ENCODE measurements at regions not wholly inside any gene's neighbourhood (a gene's known extent, or its start where the extent isn't known, plus 50 kb on each side); places are given as distances from the start of the nearest gene placed in this dataset.
A peak's percentile ranks its signal among the peaks of the same experiment; 100 is the strongest.

DNA sequence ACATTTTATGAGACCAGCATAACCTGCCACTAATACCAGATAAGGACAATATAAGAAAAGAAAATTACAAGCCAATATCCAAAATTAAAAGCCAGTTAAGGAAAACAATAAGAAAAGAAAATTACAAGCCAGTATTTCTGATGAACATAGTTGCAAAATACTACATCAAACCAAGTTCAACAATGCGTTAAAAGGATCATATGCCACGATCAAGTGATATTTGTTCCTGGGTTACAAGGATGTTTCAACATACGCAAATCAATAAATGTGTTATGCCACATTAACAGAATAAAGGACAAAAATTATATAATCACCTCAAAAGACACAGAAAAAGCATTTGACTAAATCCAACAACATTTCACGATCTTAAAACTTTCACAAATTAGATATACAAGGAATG lies 431.9 kb downstream of the ELAVL2 start:
- DNase-seq (ENCODE audit: low read depth in 4 of 4, low spot score in 3 of 4) = no peak

DNA sequence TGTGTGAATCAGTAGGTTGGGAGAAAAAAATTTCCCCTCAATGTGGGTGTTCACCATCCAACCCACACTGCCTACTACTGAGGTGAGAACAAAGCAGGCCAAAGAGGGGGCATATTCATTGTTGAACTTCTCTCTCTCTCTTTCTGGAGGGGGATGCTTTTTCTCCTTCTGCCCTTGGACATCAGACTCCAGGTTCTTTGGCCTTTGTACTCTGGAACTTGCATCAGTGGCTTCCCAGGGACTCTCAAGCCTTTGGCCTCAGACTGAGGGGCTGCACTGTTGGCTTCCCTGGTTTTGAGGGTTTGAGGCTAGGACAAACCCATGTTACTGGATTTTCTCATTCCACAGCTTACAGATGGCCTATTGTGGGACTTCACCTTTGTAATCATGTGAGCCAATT lies 417.2 kb downstream of the ELAVL2 start:
- DNase-seq (ENCODE audit: low read depth in 4 of 4, low spot score in 3 of 4) = no peak

DNA sequence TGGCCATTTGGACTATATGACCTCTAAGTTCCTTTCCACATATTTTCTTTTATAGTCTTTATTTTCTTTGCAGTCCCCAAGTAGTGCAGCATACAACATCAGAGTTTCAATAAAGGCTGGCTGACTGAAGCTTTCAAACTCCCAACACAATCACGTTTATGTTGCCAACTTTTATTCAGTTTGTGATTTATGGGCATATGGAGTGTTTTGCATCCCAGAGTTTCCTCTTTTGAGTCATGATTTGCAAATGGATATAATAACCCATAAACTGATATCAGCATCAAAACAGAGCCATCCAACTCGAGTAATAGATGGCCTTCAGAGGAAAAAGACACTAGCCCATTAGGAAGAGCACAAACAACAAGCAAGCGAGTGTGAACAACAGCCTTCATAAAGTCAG lies 414.0 kb downstream of the ELAVL2 start:
- DNase-seq (ENCODE audit: low read depth in 4 of 4, low spot score in 3 of 4) = no peak

DNA sequence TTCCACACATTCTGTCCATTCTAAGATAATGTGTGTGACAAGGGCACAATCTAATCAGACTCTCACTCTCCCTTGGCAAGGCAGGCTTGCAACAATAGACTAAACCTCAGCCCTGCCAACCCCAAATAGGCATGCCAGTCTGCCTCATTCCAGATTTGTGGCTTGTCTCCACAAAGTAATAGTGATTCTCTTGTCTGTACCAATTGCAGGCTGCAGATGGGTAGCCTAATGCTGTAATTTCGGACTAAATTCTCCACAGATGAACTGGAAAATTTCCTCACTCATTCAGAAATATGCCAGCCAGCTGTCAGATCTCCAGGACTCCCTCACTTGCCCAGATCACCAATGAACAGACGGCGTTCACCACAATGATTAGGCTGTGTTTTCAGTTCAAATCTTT lies 413.6 kb downstream of the ELAVL2 start:
- DNase-seq (ENCODE audit: low read depth in 4 of 4, low spot score in 3 of 4) = no peak

DNA sequence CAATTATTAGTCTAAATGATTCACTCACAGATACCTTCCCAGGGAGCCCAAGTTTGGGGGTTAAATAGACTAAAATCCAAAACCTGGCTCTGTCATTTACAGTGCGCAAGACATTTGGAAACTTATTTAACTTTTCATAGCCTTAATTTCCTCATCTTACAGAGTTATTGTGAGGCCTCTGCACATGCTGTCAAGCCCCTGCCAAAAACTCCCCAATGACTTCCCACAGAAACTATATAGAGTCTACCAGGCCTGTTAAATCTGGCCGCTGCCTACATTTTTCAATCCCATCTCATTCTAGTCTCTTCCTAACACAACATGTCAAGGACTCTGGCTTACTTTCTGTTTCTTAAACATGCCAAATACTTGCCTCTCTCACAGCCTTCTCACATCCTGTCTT lies 412.5 kb downstream of the ELAVL2 start:
- DNase-seq (ENCODE audit: low read depth in 4 of 4, low spot score in 3 of 4) = no peak

DNA sequence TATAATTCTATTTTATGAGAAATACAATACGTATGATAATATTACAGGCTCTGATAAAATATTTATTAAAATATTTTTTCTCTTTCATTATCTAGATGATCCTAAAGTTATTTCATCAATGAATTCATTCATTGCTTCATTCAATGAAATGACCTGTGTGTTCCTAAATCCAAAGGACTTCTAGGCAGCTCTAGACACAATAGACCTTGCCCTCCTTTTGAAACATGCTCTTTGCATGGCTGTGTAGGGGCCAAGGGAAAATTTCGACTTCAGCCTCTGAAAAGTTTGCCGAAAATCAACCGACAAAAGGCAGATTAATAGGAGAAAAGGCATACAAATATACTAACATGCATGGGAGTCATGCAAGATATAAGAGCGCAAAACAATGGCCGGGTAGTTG lies 402.0 kb downstream of the ELAVL2 start:
- no peak for DNase-seq (ENCODE audit: low read depth in 4 of 4, low spot score in 3 of 4)

DNA sequence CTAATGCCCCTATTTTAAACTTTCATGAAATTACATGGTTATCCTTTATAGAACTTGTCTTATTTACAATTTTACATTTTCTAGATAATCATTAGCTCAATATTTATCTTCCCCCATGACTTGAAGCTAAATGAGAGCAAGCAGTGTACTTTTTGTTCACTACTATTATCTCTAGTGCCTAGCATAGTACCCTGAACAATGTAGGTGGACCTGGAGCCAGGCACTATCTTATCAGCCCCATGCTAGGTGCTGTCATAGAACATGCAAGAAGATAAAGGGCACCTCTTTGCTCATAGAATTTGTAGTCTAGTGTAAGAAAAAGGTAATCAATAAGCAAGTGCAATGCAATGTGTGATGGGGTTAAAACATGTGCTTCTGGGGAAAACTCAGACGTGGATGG lies 399.9 kb downstream of the ELAVL2 start:
- no peak for DNase-seq (ENCODE audit: low read depth in 4 of 4, low spot score in 3 of 4)

DNA sequence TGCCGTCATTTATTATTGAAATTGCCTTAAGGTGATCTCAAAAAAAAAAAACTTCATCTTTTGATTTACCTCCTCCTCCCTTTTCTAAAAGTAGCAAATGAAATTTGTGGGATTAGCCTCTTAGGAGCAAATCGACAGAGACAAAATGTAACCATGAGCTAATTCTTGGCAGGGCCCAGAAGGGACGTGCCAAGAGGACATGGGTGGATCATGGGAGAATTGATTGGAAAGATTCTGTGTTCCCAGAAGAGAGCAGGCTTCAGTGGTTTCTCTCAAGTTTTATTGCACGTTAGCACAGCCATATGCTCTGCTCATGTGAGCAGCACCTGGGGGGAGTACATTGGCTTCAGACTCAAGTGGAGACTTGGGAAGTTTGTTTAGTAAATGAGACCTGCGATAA lies 394.6 kb downstream of the ELAVL2 start:
- no peak for DNase-seq (ENCODE audit: low read depth in 4 of 4, low spot score in 3 of 4)

DNA sequence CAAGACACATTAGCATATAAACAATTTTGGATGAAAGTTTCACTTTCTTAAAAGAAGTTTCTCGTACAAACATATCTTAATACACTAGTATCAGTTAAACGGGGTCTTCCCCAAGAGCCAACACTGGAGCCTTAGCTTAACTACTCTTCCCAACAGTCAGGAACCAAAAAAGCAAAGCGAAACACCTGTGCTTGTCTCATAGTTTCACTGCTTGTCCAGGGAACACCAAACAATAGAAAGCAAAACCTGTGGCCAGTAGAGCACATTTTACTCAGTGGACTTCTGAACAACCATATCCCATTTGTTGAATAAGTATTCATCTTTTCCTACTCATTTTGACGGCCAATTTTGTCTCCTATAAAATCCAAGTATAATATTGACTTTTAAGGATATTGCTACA lies 391.4 kb downstream of the ELAVL2 start:
- no peak for DNase-seq (ENCODE audit: low read depth in 4 of 4, low spot score in 3 of 4)

DNA sequence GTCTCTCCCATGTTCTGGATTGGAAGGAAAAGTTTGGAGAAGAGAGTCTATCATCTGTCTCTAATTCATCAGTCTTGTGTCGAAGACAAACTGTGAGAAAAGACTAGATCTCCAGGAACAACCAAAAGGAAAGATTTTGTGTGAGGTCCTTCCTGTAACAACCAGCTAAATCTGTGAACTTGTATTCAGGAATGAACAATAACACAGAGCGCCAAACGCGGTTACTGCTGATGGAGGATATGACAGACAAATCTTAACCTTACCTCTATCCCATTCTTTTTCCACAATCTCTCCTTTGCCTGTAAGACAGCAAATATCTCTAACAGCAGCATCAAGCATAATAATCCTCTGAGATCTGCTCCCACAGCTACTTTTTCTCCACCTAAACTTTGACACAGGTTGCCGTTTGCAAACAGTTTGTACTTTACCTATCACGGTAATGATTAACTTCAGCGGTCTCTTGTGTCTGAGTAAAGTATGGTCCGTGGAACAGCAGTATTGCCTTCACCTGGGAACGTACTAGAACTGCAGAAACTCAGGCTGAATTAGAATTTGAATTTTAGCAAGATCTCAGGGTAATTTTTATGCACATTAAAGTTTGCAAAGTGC lies 387.6 kb downstream of the ELAVL2 start:
- DNase-seq (ENCODE audit: low read depth in 4 of 4, low spot score in 3 of 4) = peak in 1 of 4 donors; percentile 3

DNA sequence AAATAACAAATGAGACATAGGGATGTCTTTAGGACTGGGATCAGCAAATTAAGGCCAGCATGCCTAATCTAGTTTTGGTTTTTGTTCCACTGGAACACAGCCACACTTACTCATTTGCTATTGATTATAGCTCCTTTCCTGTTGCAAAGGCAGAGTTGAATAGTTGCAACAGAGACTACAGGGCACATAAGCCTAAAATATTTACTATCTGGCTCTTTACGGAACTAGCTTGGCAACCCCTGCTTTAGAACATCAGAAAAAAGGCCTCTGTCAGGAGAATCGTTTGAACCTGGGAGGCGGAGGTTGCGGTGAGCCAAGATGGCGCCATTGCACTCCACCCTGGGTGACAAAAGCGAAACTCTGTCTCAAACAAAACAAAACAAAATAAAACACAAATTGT lies 384.8 kb downstream of the ELAVL2 start:
- DNase-seq (ENCODE audit: low read depth in 4 of 4, low spot score in 3 of 4) = no peak

DNA sequence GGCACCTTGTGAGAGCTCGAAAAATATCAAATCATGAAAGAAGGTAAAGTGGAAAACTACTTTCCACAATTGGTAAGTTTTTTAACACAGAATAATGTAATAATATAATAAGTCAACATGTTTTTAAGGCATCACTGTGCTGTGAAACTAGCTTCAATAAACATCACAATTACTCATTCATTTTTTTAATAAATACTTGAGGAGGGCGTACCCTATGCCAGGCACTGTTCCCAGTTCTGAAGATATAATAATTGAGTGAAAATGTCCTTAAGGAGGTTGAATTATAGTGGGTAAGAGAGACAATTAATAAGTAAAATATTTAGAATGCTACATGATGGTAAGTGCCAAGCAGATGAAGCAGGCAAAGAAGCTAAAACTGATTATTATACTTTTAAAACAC lies 381.4 kb downstream of the ELAVL2 start:
- no peak for DNase-seq (ENCODE audit: low read depth in 4 of 4, low spot score in 3 of 4)

DNA sequence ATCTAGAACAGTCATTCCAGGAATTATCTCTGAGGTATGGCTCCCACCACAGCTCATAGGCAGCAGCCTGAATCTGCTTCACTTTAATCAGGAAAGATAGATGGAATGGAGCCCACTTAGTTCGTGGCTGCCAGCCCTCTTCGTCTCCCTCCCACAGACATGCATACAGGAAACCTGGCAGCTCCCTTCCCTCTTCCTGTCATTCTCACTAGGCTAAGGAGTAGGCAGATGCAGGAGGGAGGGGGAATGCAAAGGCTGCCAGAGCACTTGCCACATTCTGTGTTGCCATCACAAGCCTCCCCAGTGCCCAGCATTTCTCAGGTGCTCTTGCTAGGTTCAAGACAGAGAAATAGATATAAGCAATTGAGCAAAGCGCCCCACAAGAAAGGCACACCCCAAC lies 378.9 kb downstream of the ELAVL2 start:
- no peak for DNase-seq (ENCODE audit: low read depth in 4 of 4, low spot score in 3 of 4)

DNA sequence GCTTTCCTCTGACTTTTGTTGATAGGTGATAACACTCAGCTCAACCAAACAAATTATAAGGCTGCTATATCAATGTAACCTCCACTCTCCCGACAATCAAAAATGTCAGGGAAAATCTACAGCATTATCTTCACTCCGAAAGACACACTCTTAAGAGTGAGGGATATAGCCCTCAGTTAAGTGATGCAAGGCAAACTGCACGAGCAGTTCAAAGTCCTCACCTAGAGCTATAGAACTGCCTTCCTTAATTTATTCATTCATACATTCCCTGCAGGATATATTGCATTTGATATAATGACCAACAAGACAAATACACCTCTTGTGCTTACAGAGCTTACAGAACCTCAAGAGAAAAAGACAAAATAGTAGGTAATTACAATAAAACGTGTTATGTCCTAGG lies 378.1 kb downstream of the ELAVL2 start:
- no peak for DNase-seq (ENCODE audit: low read depth in 4 of 4, low spot score in 3 of 4)

DNA sequence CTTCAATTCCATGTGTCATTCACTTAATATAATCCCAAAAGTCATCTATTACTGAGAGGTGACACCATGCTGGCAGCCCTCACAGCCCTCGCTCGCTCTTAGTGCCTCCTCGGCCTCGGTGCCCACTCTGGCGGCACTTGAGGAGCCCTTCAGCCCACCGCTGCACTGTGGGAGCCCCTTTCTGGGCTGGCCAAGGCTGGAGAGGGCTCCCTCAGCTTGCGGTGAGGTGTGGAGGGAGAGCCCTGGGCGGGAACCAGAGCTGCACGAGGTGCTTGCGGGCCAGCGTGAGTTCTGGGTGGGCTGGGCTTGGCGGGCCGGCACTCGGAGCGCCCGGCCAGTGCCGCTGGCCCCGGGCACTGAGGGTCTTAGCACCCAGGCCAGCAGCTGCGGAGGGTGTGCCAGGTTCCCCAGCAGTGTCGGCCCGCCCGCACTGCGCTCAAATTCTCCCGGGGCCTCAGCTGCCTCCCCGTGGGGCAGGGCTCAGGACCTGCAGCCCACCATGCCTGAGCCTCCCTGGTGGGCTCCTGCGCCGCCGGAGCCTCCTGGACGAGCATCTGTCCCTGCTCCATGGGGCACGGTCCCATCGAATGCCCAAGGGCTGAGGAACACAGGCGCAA lies 374.1 kb downstream of the ELAVL2 start:
- no peak for DNase-seq (ENCODE audit: low read depth in 4 of 4, low spot score in 3 of 4)

DNA sequence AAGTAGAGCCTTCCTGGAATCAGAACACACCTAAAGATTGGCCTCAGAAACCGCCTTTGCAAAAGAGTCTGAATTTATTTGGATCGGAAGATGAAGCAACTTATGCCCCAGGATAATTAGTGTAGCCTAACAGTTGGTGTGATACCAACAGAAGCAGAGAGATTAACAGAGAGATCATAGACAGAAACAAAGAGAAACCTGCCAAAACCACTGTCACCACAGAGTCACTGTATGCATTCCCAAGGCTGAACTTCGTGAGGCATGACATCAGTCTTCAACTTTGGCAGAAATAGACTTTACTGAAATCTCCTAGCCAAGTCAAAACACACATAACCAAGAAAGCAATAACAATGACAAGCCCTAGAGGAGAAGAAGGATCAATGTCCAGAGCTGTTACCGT lies 361.8 kb downstream of the ELAVL2 start:
- DNase-seq (ENCODE audit: low read depth in 4 of 4, low spot score in 3 of 4) = no peak

DNA sequence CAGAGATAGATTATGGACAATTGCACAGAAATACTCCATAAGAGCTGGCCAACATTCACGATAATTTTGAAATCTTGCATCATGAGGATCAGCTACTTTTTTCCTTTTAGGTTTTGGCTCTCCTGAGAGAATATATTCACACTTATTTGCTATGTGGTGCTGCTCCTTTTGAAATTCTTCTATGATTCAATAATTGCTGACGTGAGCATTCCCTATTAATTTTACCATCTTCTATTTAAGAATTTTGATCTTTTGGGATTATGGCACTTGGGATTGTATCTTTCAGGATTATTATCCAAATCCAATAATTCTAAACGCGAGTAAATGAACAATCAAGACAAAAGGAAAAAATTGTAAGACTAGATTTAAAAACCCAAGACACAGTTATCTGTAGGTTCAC lies 358.8 kb downstream of the ELAVL2 start:
- DNase-seq (ENCODE audit: low read depth in 4 of 4, low spot score in 3 of 4) = no peak

DNA sequence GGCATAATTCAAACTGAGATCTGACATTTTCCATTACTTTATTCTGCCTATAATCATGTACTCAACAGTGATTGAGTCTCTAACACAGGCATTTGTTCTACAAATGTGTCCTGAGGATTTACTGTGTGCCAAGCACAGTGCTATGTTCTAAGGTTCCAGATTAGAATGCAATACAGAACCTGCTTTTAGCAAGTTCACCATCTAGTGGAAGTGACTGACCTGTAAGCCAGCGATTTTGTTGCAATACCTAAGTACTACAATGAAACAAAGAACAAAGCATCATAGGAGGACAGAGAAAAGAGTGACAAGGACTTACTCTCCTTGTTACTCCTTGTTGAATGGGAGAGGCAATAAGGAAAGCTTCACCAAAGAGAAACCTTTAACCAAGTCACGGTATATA lies 348.1 kb downstream of the ELAVL2 start:
- no peak for DNase-seq (ENCODE audit: low read depth in 4 of 4, low spot score in 3 of 4)

DNA sequence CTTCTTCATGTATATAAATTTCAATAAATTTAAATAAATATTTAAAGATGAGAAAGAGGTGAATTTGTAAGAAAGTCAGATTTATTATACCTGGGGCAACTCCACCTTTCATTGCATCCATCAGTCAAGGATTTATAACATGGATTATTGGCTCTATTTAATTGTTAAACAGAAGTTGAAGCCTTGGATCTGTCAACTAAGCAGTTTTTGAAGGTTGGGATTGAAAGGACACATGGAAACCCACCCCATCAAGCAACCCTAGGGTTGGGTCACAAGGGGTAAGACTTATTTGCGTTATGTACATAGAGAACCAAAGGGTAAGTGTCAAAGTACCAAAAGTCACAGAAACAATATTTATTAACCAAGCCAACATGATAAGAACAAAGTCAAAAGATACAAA lies 342.5 kb downstream of the ELAVL2 start:
- DNase-seq (ENCODE audit: low read depth in 4 of 4, low spot score in 3 of 4) = no peak

DNA sequence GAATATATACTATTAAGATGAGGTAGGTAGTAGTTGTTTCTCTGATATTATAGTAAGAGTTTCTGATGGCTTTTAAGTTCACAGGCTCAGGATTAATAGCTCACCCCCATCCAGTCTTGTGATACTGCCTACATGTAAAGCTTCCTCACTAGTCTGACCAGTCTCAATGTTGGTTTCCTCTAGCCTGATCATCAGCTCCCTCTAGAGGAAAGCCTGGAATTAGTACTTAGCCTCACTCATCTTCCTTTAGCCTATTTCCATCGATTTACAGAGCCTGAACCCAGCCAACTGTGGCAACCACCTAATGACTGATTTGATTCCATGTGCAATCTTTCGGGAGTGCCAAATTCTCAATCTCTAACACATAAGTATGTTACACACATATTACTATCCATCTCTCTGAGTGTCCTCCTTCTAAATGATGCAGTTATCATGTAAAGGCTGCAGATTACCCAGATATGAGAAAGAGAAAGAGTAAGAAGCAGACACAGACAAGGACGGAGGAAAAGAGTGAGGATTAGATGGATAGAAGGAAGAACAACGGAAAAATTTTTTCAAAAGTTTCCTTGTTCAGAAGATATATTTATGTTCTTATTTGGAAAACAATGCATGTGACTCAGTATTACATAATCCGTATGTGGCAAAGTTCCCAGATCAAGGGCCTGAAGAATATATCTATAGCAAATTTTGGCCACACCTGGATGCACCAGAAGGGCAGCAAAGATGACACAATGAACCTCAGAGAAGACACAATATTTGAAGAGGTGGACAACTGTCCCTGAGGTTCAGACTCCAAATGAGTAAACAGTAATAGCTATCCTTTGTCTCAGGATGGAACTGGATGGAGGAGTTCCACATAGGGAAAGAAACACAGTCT lies 333.7 kb downstream of the ELAVL2 start:
- peak; percentile 4 to 30 (median 18) for DNase-seq (ENCODE audit: low read depth in 4 of 4, low spot score in 3 of 4)

DNA sequence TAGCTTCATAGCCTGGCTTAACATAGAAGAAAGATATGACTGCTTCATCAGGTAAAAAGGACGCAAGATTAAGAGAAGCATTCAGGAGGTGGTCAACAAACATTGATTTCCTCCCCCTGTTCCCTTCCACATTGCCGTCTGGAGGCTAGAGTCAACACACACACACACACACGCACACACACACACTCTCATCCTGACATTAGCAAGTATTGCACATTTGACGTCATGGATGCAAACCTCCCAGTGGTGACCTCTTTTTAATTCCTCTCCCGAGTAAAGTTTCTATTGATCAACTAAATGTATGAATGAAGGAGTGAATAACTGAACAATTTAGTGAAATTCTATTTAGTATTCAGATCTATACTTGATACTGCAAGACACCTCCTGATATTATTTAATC lies 332.8 kb downstream of the ELAVL2 start:
- DNase-seq (ENCODE audit: low read depth in 4 of 4, low spot score in 3 of 4) = no peak

Measured in right renal pelvis (tissue), 4 donors.